ENCODE measurements at regions not wholly inside any gene's neighbourhood (a gene's known extent, or its start where the extent isn't known, plus 50 kb on each side); places are given as distances from the start of the nearest gene placed in this dataset.
"Not testable (repeated sequence)": the region's sequence is repeated elsewhere in the genome, so short reads cannot be mapped to it uniquely, and the experiment has no call there.

DNA sequence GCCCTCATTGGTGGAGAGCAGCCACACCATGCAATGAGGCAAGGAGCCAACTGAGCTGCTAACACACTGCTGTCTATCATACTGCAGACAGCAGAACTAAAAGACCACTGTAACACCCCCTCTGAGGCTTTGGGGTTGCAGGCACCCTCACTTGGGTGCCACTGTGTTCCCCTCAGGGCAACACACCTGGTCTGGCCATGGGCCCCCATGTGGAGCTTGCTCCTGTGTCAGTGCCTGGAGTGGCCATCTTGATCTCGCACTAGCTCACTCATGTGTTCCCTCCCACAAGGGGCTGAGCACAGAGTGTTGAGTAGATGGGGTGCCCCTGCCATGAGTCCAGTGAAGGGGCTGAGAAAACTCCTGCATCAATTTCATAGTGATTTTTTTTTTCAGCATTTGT, 532.4 kb upstream of the FTMT start:
- no peak for DNase-seq (ENCODE audit: low spot score)

DNA sequence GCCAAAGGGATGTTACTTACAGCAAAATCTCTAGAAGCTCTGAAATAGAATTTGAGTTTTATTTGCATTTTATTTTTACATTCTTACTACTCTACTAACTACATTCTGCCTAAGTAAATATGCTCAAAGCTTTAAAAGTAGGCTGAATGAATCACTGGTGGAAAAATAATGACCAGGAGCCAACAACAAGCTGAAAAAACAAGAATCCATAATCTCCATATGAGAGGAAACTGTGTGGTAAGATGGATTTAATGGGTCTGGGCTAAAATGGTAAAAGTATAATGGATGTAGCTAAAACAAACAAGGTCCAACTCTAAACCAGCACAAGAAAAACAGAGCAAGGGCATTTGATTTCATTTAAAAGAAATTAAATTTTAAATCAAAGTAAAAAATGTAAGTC, 525.8 kb upstream of the FTMT start:
- DNase-seq (ENCODE audit: low spot score) = no peak

DNA sequence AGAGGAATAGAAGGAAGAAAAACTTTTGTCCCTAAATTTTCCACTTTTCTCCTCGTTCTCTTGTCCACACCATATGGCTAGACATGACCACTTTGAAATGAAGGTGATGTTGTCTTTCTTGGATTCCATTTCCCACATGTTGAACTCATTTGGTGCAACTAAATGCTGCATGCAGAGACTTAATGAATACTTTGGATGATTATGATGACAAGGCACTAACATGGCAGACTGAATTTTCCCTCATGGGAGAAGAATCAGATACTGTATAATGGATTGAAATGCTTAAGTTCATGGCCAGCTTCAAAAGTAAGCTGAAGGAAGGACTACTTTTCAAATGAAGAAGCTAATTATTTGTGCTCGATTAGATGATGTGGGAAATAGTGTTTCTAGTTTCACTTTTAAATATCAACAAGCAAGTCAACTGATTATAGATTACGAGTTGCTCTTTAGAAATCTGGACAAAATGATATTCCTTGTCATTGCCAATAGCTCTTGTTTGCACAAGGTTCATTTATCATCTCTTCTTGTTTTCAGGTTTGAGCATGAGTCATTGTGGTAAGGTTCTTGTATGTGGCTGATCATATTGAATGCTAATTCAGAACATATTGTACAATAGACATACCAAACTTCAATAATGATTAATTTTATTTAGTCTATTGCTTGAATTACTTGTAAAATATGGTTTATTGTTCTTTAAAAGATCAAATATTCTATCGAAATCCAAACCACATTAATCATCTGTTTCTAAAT, 501.3 kb upstream of the FTMT start:
- DNase-seq (ENCODE audit: low spot score) = no peak

DNA sequence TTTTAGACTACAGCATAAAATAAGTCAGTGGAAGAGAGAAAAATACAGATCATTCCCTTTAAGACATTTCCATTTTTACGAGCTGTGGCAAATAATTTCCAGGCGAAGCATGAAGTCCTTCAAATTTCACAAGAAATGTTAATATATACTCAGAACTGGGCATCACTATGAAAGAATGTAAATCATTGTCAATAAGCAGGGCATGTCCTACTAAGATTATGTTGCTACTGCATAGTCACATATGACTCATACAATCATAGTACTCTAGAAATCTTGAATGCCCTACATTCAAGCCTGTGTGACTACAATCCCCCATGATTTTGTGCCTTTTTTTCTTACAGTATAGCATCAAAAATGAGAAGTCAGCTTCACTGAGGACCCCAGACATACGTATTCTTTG, 485.2 kb upstream of the FTMT start:
- no peak for DNase-seq (ENCODE audit: low spot score)

- DNase-seq (ENCODE audit: low spot score) = no peak
Measured at GRCh38 chr5:121373371-121373770, 478.3 kb upstream of the FTMT start.

DNA sequence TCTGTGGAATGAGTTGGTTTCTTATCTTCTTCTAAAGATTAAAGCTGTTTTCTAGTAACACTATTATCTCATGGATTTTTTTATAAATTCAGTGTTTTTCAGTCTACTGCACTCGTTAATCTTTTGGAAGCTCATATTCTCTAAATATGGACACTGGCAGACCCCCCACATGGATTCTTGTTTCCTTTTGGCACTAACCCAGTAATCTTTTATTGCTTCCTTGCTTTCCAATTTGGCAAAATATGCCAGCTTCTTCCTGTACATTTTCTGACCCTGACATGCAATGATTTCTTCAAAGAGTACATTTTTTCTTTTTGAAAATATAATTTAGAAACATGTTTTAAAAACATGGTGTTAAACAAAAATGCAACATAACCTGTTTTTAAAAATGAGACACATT, 474.2 kb upstream of the FTMT start:
- DNase-seq (ENCODE audit: low spot score) = no peak

GRCh38 chr5:121378046-121378445, 473.6 kb upstream of the FTMT start:
- no peak for DNase-seq (ENCODE audit: low spot score)

- DNase-seq (ENCODE audit: low spot score) = no peak
Measured at GRCh38 chr5:121378559-121379359, 472.9 kb upstream of the FTMT start.

- no peak for DNase-seq (ENCODE audit: low spot score)
Measured at GRCh38 chr5:121380066-121380465, 471.6 kb upstream of the FTMT start.

- no peak for DNase-seq (ENCODE audit: low spot score)
Measured at GRCh38 chr5:121384359-121384758, 467.3 kb upstream of the FTMT start.

- no peak for DNase-seq (ENCODE audit: low spot score)
Measured at GRCh38 chr5:121386334-121386733, 465.3 kb upstream of the FTMT start.

- DNase-seq (ENCODE audit: low spot score) = no peak
Measured at GRCh38 chr5:121396716-121397115, 455.0 kb upstream of the FTMT start.

DNA sequence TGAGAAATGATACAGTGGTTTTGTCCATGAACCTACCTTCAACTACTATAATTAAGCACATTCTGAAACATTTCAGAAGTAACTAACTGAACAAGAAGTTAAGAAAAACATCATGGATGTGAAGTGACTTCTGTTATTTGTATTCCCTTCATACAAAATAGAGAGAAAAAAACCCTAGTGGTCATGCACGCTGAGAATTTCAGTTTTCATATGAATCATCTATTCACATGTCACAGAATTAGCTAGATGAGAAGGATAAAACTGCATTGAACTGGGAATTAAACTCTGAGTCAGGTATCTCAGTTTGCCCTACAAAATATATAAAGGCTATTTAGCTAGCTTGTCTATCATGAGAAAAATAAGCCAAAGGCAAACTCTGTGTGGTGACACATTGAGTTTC, 451.8 kb upstream of the FTMT start:
- DNase-seq (ENCODE audit: low spot score) = no peak

GRCh38 chr5:121408778-121409177, 442.9 kb upstream of the FTMT start:
- DNase-seq (ENCODE audit: low spot score) = no peak

- DNase-seq (ENCODE audit: low spot score) = no peak
Measured at GRCh38 chr5:121415270-121415669, 436.4 kb upstream of the FTMT start.

- no peak for DNase-seq (ENCODE audit: low spot score)
Measured at GRCh38 chr5:121421646-121422045, 430.0 kb upstream of the FTMT start.

DNA sequence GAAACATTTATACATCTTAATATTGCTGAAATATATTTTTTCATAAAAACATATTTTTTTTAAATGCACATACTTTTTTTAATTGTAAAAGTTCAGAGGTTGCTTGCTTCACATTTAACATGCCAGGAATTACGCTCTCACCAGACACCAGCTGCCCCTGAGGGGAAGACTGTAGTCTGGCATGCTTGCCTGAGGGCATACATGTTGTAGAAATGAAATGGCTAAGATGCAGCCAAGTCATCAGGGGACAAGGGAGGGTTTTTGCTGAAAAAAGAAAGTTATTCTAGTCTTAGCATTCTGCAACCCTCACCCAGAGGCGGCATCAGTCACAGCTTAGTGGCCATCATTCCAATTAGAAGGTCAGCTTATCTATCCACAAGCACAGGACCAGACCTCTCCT, 426.7 kb upstream of the FTMT start:
- DNase-seq (ENCODE audit: low spot score) = no peak

DNA sequence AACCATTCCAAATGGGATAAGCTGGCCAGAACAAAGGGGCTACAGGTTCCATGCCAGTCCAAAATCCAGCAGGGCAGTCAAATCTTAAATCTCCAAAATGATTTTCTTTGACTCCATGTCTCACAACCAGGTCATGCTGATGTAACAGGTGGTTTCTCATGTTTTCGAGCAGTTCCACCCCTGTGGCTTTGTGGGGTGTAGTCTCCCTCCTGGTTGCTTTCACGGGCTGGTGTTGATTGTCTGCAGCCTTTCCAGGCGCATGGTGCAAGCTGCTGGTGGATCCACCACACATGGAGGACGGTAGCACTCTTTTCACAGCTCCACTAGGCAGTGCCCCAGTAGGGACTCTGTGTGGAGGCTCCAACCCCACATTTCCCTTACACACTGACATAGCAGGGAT, 425.5 kb upstream of the FTMT start:
- no peak for DNase-seq (ENCODE audit: low spot score)

GRCh38 chr5:121429761-121430160, 421.9 kb upstream of the FTMT start:
- DNase-seq (ENCODE audit: low spot score) = no peak

GRCh38 chr5:121430538-121430937, 421.1 kb upstream of the FTMT start:
- DNase-seq (ENCODE audit: low spot score) = no peak

DNA sequence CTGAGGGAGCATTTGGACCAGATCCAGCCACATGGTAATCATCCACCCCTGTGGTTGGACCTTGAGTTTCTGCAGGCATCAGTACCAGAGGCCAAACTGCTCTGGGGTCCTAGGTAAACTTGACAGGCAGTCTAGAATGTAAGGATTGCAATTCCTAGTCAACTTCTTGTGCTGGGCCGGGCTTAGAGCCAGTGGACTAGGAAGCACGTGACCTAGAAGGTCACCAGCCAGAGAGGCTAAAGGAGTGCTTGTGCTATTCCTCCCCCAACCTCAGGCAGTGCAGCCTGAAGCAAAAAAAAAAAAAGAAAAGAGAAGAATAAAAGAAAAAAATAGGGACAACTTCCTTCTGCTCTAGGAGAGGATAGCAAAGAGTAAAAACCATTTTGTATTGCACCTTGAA, 406.2 kb upstream of the FTMT start:
- DNase-seq (ENCODE audit: low spot score) = no peak

GRCh38 chr5:121462441-121462840, 389.2 kb upstream of the FTMT start:
- no peak for DNase-seq (ENCODE audit: low spot score)

DNA sequence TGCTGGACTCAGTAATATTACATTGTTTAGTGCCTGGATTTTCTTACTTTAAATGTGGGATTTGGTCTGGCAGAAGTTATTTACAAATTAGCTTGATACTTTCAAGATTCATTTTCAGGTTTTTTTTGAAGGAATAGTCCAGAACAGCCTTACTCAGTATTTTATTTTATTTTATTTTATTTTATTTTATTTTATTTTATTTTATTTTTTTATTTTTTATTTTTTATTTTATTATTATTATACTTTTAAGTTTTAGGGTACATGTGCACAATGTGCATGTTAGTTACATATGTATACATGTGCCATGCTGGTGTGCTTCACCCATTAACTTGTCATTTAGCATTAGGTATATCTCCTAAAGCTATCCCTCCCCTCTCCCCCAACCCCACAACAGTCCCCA, 380.5 kb upstream of the FTMT start:
- DNase-seq (ENCODE audit: low spot score) = not testable (repeated sequence)

DNA sequence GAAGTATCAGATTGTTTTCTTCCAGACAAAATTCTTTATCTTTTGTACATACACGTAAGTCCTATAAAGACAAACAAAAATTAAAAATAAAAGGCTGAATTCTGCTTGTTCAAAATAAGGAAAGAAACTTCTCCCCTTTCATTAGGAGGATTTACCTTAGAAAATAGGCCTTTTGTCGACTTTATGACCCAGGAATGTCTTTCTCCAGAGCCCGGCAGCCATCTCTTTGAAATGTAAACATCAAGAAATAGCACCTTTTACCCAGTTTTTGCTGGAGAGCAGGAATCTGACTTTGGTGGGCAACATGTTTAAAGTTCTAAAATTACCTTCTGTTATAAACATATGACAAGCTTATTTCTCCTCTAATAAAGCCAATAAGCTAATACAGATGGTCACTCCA, 373.0 kb upstream of the FTMT start:
- no peak for DNase-seq (ENCODE audit: low spot score)
